NOMO-1 (cell line): ENCODE measurements at regions not wholly inside any gene's neighbourhood (a gene's known extent, or its start where the extent isn't known, plus 50 kb on each side); places are given as distances from the start of the nearest gene placed in this dataset.
"Not testable (repeated sequence)": the region's sequence is repeated elsewhere in the genome, so short reads cannot be mapped to it uniquely, and the experiment has no call there.

Source experiments
- DNase-seq, 2 experiments: peaks; one replicate each; lab custom pipeline; 2025; ENCODE audit not compliant: unreplicated experiment in 2 of 2; lab: John Stamatoyannopoulos, UW

- DNase-seq = peak in 1 of 2 experiments; percentile 50
Observed at GRCh38 chr10:16116404-16117304, 256.3 kb upstream of the MINDY3 start.

DNA sequence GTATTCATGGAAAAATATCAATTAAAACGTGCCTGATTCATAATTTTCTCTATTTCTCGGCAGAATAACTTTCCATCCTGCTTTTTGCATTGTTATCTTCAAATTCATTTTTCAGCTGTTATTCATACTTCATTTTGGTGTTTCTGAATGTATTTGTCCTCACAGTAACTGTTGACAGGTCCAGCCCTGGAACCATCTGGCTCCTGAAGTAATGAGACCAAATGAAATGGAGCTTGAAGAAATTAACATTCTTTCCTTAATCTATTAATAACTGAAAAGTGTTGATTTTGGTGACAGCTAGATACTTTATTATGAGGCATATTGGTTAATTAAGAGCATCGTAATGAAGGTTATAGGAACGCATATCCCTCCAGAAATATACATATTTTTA lies 257.0 kb upstream of the MINDY3 start:
- DNase-seq = no peak

DNA sequence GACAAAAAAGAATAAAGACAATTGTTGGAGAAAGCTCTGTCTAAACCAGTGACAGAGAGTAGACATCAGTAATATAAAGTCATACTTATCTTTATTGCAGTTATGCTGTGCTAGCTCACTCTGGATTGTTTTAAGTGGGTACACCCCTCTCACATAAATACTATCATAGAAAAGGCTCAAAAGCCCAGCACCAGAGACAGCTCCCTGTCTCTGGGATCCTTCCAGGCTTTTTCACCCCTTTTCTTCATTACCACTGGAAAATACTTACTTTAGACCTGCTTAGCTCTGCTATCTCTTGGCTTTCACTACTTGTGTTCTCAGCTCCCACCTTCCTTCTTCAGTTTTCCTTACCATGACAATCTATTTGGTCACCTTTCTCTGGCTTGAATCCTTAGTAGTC lies 259.1 kb upstream of the MINDY3 start:
- DNase-seq = no peak

GRCh38 chr10:16120563-16120962 lies 260.3 kb upstream of the MINDY3 start:
- no peak for DNase-seq

- no peak for DNase-seq
Observed at GRCh38 chr10:16141499-16141898, 281.2 kb upstream of the MINDY3 start.

DNA sequence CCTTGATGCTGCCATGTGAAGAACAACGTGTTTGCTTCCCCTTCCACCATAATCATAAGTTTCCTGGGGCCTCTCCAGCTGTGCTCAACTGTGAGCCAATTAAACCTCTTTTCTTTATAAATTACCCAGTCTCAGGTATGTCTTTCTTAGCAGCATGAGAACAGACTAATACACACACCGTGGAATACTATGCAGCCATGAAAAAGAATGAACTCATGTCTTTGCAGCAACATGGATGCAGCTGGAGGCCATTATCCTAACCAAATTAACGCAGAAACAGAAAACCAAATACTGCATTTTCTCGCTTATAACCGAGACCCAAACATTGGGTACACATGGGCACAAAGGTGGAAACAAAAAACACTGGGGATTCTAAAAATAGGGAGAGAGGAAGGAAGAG lies 286.7 kb upstream of the MINDY3 start:
- no peak for DNase-seq

DNA sequence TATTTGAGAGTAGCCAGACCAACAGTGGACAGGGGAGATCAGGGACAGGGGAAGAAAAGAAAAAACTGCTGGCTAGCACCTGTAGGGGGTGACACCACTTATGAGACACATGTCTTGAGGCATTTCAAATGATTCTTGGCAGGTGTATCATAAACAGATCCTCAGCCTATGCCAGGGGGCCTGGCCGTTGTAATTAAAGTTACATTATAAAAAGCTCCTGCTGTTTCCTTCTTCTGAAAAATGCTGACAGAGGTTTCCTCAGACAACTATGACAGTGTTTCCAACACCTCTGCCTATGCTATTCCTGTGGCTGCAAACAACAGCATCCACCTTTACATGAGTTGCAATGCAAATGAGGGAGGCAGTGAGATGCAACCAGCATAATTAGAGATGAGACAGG lies 281.0 kb upstream of the PTER start:
- DNase-seq = no peak

DNA sequence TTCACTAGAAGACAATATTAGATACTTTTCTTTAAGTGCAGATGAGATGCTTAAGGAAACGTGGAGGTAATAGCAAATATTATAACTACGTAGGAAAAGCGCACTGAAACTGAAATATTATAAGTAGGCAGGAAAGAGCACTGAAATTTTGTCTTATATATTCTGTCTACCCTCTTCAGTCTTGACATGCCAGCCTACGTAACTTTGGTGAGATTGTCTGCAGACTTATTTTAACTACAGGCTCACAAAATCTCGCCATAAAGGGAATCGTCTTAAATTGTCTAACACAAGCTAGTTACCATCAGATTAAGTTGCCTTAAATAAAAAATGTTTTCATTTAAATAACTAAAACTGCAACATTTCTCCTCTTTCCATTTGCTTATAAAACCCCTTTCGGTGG lies 280.1 kb upstream of the PTER start:
- DNase-seq = no peak

DNA sequence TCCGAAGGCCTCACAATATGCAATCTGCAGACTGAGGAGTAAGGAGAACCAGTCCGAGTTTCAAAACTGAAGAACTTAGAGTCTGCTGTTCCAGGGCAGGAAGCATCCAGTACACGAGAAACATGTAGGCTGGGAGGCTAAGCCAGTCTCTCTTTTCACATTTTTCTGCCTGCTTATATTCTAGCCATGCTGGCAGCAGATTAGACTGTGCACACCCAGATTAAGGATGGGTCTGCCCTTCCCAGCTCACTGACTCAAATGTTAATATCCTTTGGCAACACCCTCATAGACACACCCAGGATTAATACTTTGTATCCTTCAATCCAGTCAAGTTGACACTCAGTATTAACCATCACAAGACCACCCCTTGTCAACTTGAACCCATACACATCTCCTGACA lies 271.7 kb upstream of the PTER start:
- DNase-seq = not testable (repeated sequence)

DNA sequence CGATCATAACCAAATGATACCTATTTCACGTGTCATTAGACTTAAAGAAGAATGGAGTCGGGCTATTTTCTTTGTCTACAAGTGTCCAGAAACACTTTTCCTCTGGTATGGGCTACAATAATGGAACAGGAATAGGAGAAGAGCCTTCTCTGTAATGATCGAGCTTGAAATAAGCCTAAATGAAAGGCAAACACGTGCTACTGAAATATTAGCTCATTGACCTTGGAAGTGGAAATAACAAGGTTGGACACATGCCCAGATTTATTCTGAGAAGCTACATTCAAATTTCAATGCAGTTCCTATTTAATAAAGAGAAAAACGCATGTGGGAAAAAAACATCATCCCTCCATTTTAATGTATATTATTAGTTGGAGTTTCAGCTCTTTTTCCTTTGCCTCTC lies 254.7 kb upstream of the PTER start:
- DNase-seq = no peak

- DNase-seq = no peak
Observed at GRCh38 chr10:16182688-16183087, 254.1 kb upstream of the PTER start.

GRCh38 chr10:16184096-16184597 lies 252.7 kb upstream of the PTER start:
- DNase-seq = no peak

DNA sequence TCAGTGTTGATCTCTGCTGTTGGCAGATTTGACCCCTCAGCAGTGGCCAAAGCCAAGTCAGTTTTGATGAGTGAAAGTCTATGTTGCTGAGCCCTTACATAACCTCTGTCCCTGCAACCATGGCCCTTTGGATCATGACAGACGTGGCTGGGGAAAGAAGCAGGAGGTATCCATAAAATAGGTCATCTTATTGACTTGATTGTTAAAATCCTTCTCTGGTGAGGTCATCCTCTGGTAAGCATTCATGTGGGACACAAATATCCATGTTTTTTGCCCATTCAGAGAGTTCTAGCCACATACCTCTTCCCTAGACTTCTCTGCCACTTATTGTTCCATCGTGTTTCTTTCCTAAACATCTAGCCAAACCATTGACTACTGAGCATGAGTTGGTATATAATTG lies 251.9 kb upstream of the PTER start:
- DNase-seq = no peak

GRCh38 chr10:16186564-16186963 lies 250.2 kb upstream of the PTER start:
- no peak for DNase-seq

- DNase-seq = no peak
Observed at GRCh38 chr10:16187161-16187560, 249.6 kb upstream of the PTER start.

DNA sequence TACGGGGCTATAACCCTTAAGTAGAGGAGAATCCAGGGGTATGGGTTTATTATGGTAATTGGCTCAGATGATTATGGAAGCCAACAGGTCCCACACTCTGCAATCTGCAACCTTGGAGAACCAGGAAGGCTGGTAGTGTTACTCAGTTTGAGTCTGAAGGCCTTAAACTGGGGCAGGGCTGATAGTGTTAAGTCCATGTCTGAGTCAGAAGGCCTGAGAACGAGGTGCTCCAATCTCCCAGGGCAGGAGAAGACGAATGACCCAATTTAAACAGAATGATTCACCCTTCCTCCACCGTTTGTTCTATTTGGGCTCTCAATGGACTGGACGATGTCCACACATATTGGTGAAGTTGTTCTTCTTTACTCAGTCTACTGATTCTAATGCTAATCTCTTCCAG lies 244.5 kb upstream of the PTER start:
- DNase-seq = no peak

- DNase-seq = no peak
Observed at GRCh38 chr10:16193241-16193640, 243.6 kb upstream of the PTER start.

- no peak for DNase-seq
Observed at GRCh38 chr10:16195178-16195769, 241.5 kb upstream of the PTER start.

DNA sequence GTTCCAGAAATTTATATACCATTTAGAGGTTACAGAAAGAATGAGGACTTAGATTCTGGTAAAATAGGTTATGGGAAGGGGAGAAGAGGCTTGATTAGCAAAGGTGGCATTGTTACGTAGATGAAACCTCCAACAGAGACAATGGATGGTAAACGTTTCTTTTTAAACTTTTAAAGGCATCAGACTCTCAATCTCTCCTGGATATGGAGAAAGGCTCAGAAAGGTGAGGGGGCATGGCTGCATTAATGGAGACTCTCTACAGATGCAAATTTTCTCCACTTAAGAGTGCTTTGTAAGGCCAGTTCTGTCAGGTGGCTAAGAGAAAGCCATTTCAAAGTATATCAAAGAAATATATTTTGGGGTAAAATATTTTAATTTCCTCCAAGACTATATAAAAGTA lies 240.9 kb upstream of the PTER start:
- no peak for DNase-seq

DNA sequence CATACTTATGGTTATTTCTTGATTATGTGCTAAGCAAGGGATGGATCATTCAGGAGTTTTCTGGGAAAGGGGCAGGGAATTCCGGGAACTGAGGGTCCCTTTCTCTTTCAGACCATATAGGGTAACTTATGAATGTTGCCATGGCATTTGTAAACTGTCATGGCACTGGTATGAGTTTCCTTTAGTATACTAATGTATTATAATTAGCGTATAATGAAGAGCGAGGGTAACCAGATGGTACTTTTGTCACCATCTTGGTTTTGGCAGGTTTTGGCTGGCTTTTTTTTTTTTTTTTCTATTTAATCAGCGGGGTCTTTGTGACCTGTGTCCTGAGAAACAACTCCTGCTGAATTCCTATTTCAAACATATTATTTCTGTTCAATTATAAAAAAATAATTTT lies 237.6 kb upstream of the PTER start:
- DNase-seq = no peak

- DNase-seq = not testable (repeated sequence)
Observed at GRCh38 chr10:16223618-16224017, 213.2 kb upstream of the PTER start.

GRCh38 chr10:16227674-16228073 lies 209.1 kb upstream of the PTER start:
- DNase-seq = no peak
